ENCODE measurements at regions not wholly inside any gene's neighbourhood (a gene's known extent, or its start where the extent isn't known, plus 50 kb on each side); places are given as distances from the start of the nearest gene placed in this dataset.

- H3K27ac ChIP-seq (ENCODE audit: control insufficient read depth, insufficient read depth, low read length): no peak overlapping the region
- no peak overlapping the region for H2AFZ ChIP-seq (ENCODE audit: control insufficient read depth, low read length)
- H3K9me3 ChIP-seq (ENCODE audit: control insufficient read depth, low read depth, low read length): no peaks in the 10 kb centered on the region
- no peak overlapping the region for H3K4me2 ChIP-seq (ENCODE audit: control insufficient read depth, extremely low read depth, insufficient read depth, low read depth, low read length)
- TF ChIP-seq EZH2 (IDR thresholded peaks at IDR 0.05; ENCODE audit: low read length): no peak
- no peak for TF ChIP-seq CTCF (optimal IDR thresholded peaks at IDR 0.05 in 1 of 3, IDR thresholded peaks at IDR 0.05 in 1 of 3, conservative IDR thresholded peaks at IDR 0.05 in 1 of 3; ENCODE audit: extremely low read depth in 1 of 3, insufficient read depth in 2 of 3, low read length in 3 of 3)
- no peaks in the 10 kb centered on the region for H3K79me2 ChIP-seq (ENCODE audit: control insufficient read depth, insufficient read depth, low read length)
- no peak overlapping the region for H3K4me3 ChIP-seq (ENCODE audit: control insufficient read depth in 2 of 3, extremely low read depth in 1 of 3, insufficient read depth in 2 of 3, low read depth in 1 of 3, low read length in 3 of 3)
- FAIRE-seq: no peak
- no peaks in the 10 kb centered on the region for H3K27me3 ChIP-seq (ENCODE audit: control insufficient read depth, extremely low read depth, insufficient read depth, low read length)
- no peaks in the 10 kb centered on the region for H4K20me1 ChIP-seq (ENCODE audit: control insufficient read depth, extremely low read depth, insufficient read depth, low read length)
- no peaks in the 10 kb centered on the region for H3K4me1 ChIP-seq (ENCODE audit: control insufficient read depth, extremely low read depth, insufficient read depth, low read length)
- DNase-seq (ENCODE audit: low read depth, low spot score): no peak
- dilution Hi-C loops (cut with MboI; ENCODE audit: extremely low pct_ligation_motif_present, low sequenced_read_pairs): no loop called here
- no peaks in the 10 kb centered on the region for H3K36me3 ChIP-seq (ENCODE audit: control insufficient read depth in 2 of 2, extremely low read depth in 1 of 2, insufficient read depth in 2 of 2, low read length in 2 of 2)
- H3K9me1 ChIP-seq (ENCODE audit: control insufficient read depth, extremely low read depth, insufficient read depth, low read length): no peaks in the 10 kb centered on the region
- H3K9ac ChIP-seq (ENCODE audit: control insufficient read depth, extremely low read depth, insufficient read depth, low read length): no peak overlapping the region
Measured at GRCh38 chrX:95065151-95065550, 1391.1 kb downstream of the FAM133A start.

DNA sequence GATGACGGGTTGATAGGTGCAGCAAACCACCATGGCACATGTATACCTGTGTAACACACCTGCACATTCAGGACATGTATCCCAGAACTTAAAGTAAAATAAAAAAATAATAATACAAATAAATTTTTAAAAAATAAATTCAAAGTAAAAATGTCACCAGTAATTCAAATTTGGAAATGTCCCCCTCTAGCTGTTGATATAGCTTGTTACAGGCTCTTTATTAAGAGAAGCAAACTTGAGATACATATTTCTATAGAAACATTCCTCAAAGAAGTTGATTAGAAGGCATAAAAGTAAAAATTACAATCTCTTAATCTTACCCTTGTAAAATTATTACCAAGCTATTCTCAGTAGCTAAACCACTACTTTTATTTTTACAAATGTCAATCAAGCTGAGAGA is 1397.0 kb downstream of the FAM133A start:
- no peak for FAIRE-seq

More for the DNA sequence above, 1397.0 kb downstream of the FAM133A start:
- H3K79me2 ChIP-seq (ENCODE audit: control insufficient read depth, insufficient read depth, low read length): no peaks in the 10 kb centered on the region
- no peak overlapping the region for H3K4me2 ChIP-seq (ENCODE audit: control insufficient read depth, extremely low read depth, insufficient read depth, low read depth, low read length)
- H3K36me3 ChIP-seq (ENCODE audit: control insufficient read depth in 2 of 2, extremely low read depth in 1 of 2, insufficient read depth in 2 of 2, low read length in 2 of 2): no peaks in the 10 kb centered on the region
- H3K4me3 ChIP-seq (ENCODE audit: control insufficient read depth in 2 of 3, extremely low read depth in 1 of 3, insufficient read depth in 2 of 3, low read depth in 1 of 3, low read length in 3 of 3): no peak overlapping the region
- no peak overlapping the region for H3K27ac ChIP-seq (ENCODE audit: control insufficient read depth, insufficient read depth, low read length)
- no peak overlapping the region for H2AFZ ChIP-seq (ENCODE audit: control insufficient read depth, low read length)
- no peaks in the 10 kb centered on the region for H3K27me3 ChIP-seq (ENCODE audit: control insufficient read depth, extremely low read depth, insufficient read depth, low read length)
- H4K20me1 ChIP-seq (ENCODE audit: control insufficient read depth, extremely low read depth, insufficient read depth, low read length): no peaks in the 10 kb centered on the region
- dilution Hi-C loops (cut with MboI; ENCODE audit: extremely low pct_ligation_motif_present, low sequenced_read_pairs): no loop called here
- no peak overlapping the region for H3K9ac ChIP-seq (ENCODE audit: control insufficient read depth, extremely low read depth, insufficient read depth, low read length)
- H3K4me1 ChIP-seq (ENCODE audit: control insufficient read depth, extremely low read depth, insufficient read depth, low read length): no peaks in the 10 kb centered on the region
- TF ChIP-seq EZH2 (IDR thresholded peaks at IDR 0.05; ENCODE audit: low read length) (no peak), CTCF (optimal IDR thresholded peaks at IDR 0.05 in 1 of 3, IDR thresholded peaks at IDR 0.05 in 1 of 3, conservative IDR thresholded peaks at IDR 0.05 in 1 of 3; ENCODE audit: extremely low read depth in 1 of 3, insufficient read depth in 2 of 3, low read length in 3 of 3) (no peak)
- H3K9me3 ChIP-seq (ENCODE audit: control insufficient read depth, low read depth, low read length): no peaks in the 10 kb centered on the region
- no peak for DNase-seq (ENCODE audit: low read depth, low spot score)
- no peaks in the 10 kb centered on the region for H3K9me1 ChIP-seq (ENCODE audit: control insufficient read depth, extremely low read depth, insufficient read depth, low read length)

All from keratinocyte (primary cell).